IMR-90 (cell line): ENCODE measurements at regions not wholly inside any gene's neighbourhood (a gene's known extent, or its start where the extent isn't known, plus 50 kb on each side); places are given as distances from the start of the nearest gene placed in this dataset.
A peak's percentile ranks its signal among the peaks of the same experiment; 100 is the strongest.

ENCODE experiments used
- ATAC-seq: fragments of 200-7000 bp; cut with Tn5 transposase; 2 replicates; pipeline ENCODE4 v1.9.1; 2020; ENCODE audit warnings: low read depth, mild to moderate bottlenecking, moderate library complexity
- BruUV-seq: library from RNA; stranded (reverse); fragments of 400-500 nt; replicated peaks from 2 replicates; lab custom pipeline; 2021; lab: Mats Ljungman, UMichigan
- CTCF ChIA-PET: fragments of 300-600 bp; formaldehyde crosslinking; extraction: SDS; loops from one replicate; lab custom pipeline; 2021; ENCODE audit warnings: antibody characterized with exemption; lab: Yijun Ruan, JAX
- POLR2A ChIA-PET: fragments of 300-600 bp; sonication (Branson Sonifier 250); formaldehyde crosslinking; loops from one replicate; lab custom pipeline; 2022; ENCODE audit warnings: antibody characterized with exemption; ENCODE audit not compliant: unreplicated experiment; lab: Charles Lee
- DNase-seq: peaks from one replicate; pipeline ENCODE4 v3.0.0; 2013
- H2AFZ ChIP-seq: replicated peaks from 2 replicates; pipeline ENCODE3; 2013; ENCODE audit warnings: low read length, mild to moderate bottlenecking; ENCODE audit not compliant: poor library complexity
- H2AK5ac ChIP-seq: 2 replicates; pipeline ENCODE4 v1.6.1; 2013; ENCODE audit warnings: low read depth, low read length, inconsistent platforms
- H2AK9ac ChIP-seq: replicated peaks from 2 replicates; pipeline ENCODE3; 2013; ENCODE audit warnings: mild to moderate bottlenecking, low read depth, low read length, moderate library complexity; ENCODE audit not compliant: poor library complexity
- H2BK120ac ChIP-seq: 2 replicates; pipeline ENCODE4 v1.6.1; 2013; ENCODE audit warnings: low read depth, low read length, inconsistent platforms
- H2BK15ac ChIP-seq: 3 replicates; pipeline ENCODE4 v1.6.1; 2013; ENCODE audit warnings: low read depth, low read length, inconsistent platforms
- H2BK20ac ChIP-seq: 2 replicates; pipeline ENCODE4 v1.6.1; 2013; ENCODE audit warnings: low read depth, mild to moderate bottlenecking, inconsistent platforms, low read length, moderate library complexity
- H2BK5ac ChIP-seq: 2 replicates; pipeline ENCODE4 v1.6.1; 2013; ENCODE audit warnings: mild to moderate bottlenecking, low read depth, low read length, inconsistent platforms; ENCODE audit not compliant: poor library complexity, severe bottlenecking
- H3K14ac ChIP-seq: replicated peaks from 2 replicates; pipeline ENCODE4 v1.6.1; 2013; ENCODE audit warnings: low read depth, low read length, inconsistent platforms
- H3K18ac ChIP-seq: 2 replicates; pipeline ENCODE4 v1.6.1; 2013; ENCODE audit warnings: low read depth, low read length, control low read depth
- H3K23ac ChIP-seq: 2 replicates; pipeline ENCODE4 v1.6.1; 2013; ENCODE audit warnings: low read depth, low read length, inconsistent platforms
- H3K27ac ChIP-seq: 2 replicates; pipeline ENCODE4 v1.5.1; 2013; ENCODE audit warnings: mild to moderate bottlenecking, control low read depth, low read length; ENCODE audit not compliant: insufficient read depth
- H3K27me3 ChIP-seq: 2 replicates; pipeline ENCODE4 v1.6.1; 2013; ENCODE audit warnings: low read length; ENCODE audit not compliant: control insufficient read depth, insufficient read depth
- H3K36me3 ChIP-seq: 2 replicates; pipeline ENCODE4 v1.6.1; 2013; ENCODE audit warnings: low read length, mixed read lengths; ENCODE audit not compliant: control insufficient read depth, insufficient read depth
- H3K4ac ChIP-seq: 2 replicates; pipeline ENCODE4 v1.6.1; 2013; ENCODE audit warnings: low read depth, low read length, inconsistent platforms
- H3K4me1 ChIP-seq: 2 replicates; pipeline ENCODE4 v1.6.1; 2013; ENCODE audit warnings: low read length, mixed read lengths; ENCODE audit not compliant: control insufficient read depth, insufficient read depth
- H3K4me2 ChIP-seq: 2 replicates; pipeline ENCODE4 v1.6.1; 2013; ENCODE audit warnings: low read depth, mild to moderate bottlenecking, control low read depth, low read length, moderate library complexity
- H3K4me3 ChIP-seq: 2 replicates; pipeline ENCODE4 v1.5.1; 2013; ENCODE audit warnings: low read depth, mild to moderate bottlenecking, control low read depth, low read length, moderate library complexity; ENCODE audit not compliant: insufficient read depth
- H3K56ac ChIP-seq: 2 replicates; pipeline ENCODE4 v1.6.1; 2013; ENCODE audit warnings: low read length, inconsistent platforms; ENCODE audit not compliant: insufficient read depth; ENCODE audit errors: extremely low read depth
- H3K79me1 ChIP-seq, 2 experiments: 2 replicates each; pipeline ENCODE4 v1.6.1; 2013; ENCODE audit warnings: low read length in 2 of 2, inconsistent platforms in 1 of 2, low read depth in 1 of 2
- H3K9ac ChIP-seq: 2 replicates; pipeline ENCODE4 v1.6.1; 2013; ENCODE audit warnings: low read depth, low read length, control low read depth
- H3K9me1 ChIP-seq: 2 replicates; pipeline ENCODE4 v1.6.1; 2013; ENCODE audit warnings: low read length, inconsistent platforms; ENCODE audit not compliant: insufficient read depth
- H3K9me3 ChIP-seq: 2 replicates; pipeline ENCODE4 v1.6.1; 2013; ENCODE audit warnings: low read length; ENCODE audit not compliant: control insufficient read depth, insufficient read depth
- H4K20me1 ChIP-seq: 2 replicates; pipeline ENCODE4 v1.6.1; 2013; ENCODE audit warnings: low read length, inconsistent platforms; ENCODE audit not compliant: insufficient read depth
- H4K5ac ChIP-seq: 2 replicates; pipeline ENCODE4 v1.6.1; 2013; ENCODE audit warnings: mild to moderate bottlenecking, low read depth, low read length, control low read depth
- H4K8ac ChIP-seq, 2 experiments: 2 replicates each; pipeline ENCODE4 v1.6.1; 2013; ENCODE audit warnings: low read depth in 2 of 2, low read length in 2 of 2, control low read depth in 1 of 2, inconsistent platforms in 1 of 2
- H4K91ac ChIP-seq: 2 replicates; pipeline ENCODE4 v1.6.1; 2013; ENCODE audit warnings: low read depth, low read length, inconsistent platforms; ENCODE audit not compliant: insufficient read depth
- CHD1 ChIP-seq: IDR thresholded peaks from 2 replicates; pipeline ENCODE4 v1.6.1; 2012; ENCODE audit warnings: low read depth, low read length, improper control_type of control experiment
- RCOR1 ChIP-seq: IDR thresholded peaks from 2 replicates; pipeline ENCODE4 v1.6.1; 2012; ENCODE audit warnings: mild to moderate bottlenecking, low read length, improper control_type of control experiment; ENCODE audit not compliant: insufficient replicate concordance
- WGBS, 2 experiments: methylation state at CpG; one replicate each; pipeline versions ENCODE4 v1.1.5 to v1.1.7; 2013; ENCODE audit warnings: missing lambda C conversion rate in 2 of 2; ENCODE audit not compliant: insufficient read length in 1 of 2; ENCODE audit errors: extremely low coverage in 2 of 2; 5-methylcytosine and 5-hydroxymethylcytosine counted together
- dilution Hi-C: fragments of 300-500 bp; cut with HindIII; formaldehyde crosslinking; loops from one replicate; pipeline ENCODE4 v1.14.3; 2018; ENCODE audit warnings: low sequenced_read_pairs; ENCODE audit not compliant: unreplicated experiment
- in situ Hi-C: fragments of 300-500 bp; cut with MboI; formaldehyde crosslinking; loops from 3 replicates; pipeline ENCODE4 v1.14.3; 2019; ENCODE audit warnings: low sequenced_read_pairs, inconsistent platforms, mixed read lengths
- intact Hi-C: fragments of 100-400 bp; cut with micrococcal nuclease; formaldehyde crosslinking; loops from 2 replicates; pipeline ENCODE4 v1.10.0; 2022

- H3K14ac ChIP-seq = peak overlapping the region; percentile 90
- peak overlapping the region; percentile 74 for H3K23ac ChIP-seq
- H4K8ac ChIP-seq = peak overlapping the region; percentile 80 to 88
- WGBS, 2 experiments = no CpG with 5 or more reads among the region's 2 CpGs
- no peaks in the 10 kb centered on the region for H3K9me3 ChIP-seq
- CTCF ChIA-PET = interaction anchor here (0.6 to 0.7 kb wide), 3 partner anchors 143 to 670 kb away, joined by 3 to 6 read pairs (median 3); no protein-coding TSS in a partner anchor
- TF ChIP-seq RCOR1 = peak; percentile 77
- TF ChIP-seq CHD1 = no peak
- peak overlapping the region; percentile 76 for H4K91ac ChIP-seq
- peak overlapping the region; percentile 75 for H3K4ac ChIP-seq
- peak overlapping the region; percentile 89 for H4K5ac ChIP-seq
- peak overlapping the region; percentile 94 for H2BK20ac ChIP-seq
- no peak overlapping the region for H3K9ac ChIP-seq
- dilution Hi-C loops (no loop called here), in situ Hi-C loops (no loop called here), intact Hi-C loops (no loop called here)
- H3K27ac ChIP-seq = peak overlapping the region; percentile 95; the same call in 1 of the 2 replicates
- peak; percentile 91 for DNase-seq
- peak overlapping the region; percentile 28 for H2AFZ ChIP-seq
- peak overlapping the region; percentile 5; the same call in 1 of the 2 replicates for H3K56ac ChIP-seq
- H3K4me3 ChIP-seq = no peak overlapping the region
- H3K4me1 ChIP-seq = peaks cover 25% of the 10 kb centered on the region
- no TSS peak for BruUV-seq
- peak overlapping the region; percentile 98 for H2BK120ac ChIP-seq
- ATAC-seq = peak; percentile 16
- H2BK5ac ChIP-seq = peak overlapping the region; percentile 93
- peaks cover 19% of the 10 kb centered on the region for H3K9me1 ChIP-seq
- H3K79me1 ChIP-seq = no peaks in the 10 kb centered on the region
- POLR2A ChIA-PET = no interaction called here
- peak overlapping the region; percentile 70 for H2AK9ac ChIP-seq
- no peaks in the 10 kb centered on the region for H4K20me1 ChIP-seq
- peak overlapping the region; percentile 78 for H2AK5ac ChIP-seq
- peak overlapping the region; percentile 95 for H3K18ac ChIP-seq
- H3K27me3 ChIP-seq = no peaks in the 10 kb centered on the region
- peak overlapping the region; percentile 72; the same call in 2 of the 3 replicates for H2BK15ac ChIP-seq
- no peak overlapping the region for H3K4me2 ChIP-seq
- H3K36me3 ChIP-seq = no peaks in the 10 kb centered on the region
These were observed 119.9 kb downstream of the COPRS start for GRCh38 chr17:31738996-31739699.
